HL-60 (cell line): ENCODE measurements at regions not wholly inside any gene's neighbourhood (a gene's known extent, or its start where the extent isn't known, plus 50 kb on each side); places are given as distances from the start of the nearest gene placed in this dataset.

Experiments used
- DNase-seq, 2 experiments: peaks; one replicate each; pipeline ENCODE4 v3.0.0-alpha.2; 2010 to 2020; ENCODE audit warnings: low read depth in 1 of 2, low spot score in 1 of 2
- H3K27ac ChIP-seq: fragments of 250-450 bp; sonication (Bioruptor Pico); replicated peaks from 2 replicates; pipeline ENCODE4 v1.5.1; 2020; ENCODE audit warnings: mild to moderate bottlenecking, moderate library complexity
- H3K27me3 ChIP-seq: fragments of 250-450 bp; sonication (Bioruptor Pico); 2 replicates; pipeline ENCODE4 v1.5.1; 2021; ENCODE audit warnings: mild to moderate bottlenecking, moderate library complexity; ENCODE audit not compliant: insufficient read depth, poor library complexity, severe bottlenecking
- H3K4me3 ChIP-seq: replicated peaks from 2 replicates; pipeline ENCODE4 v1.5.1; 2011; ENCODE audit warnings: mild to moderate bottlenecking, control low read depth, low read length; ENCODE audit not compliant: insufficient read depth
- GABPA ChIP-seq: IDR thresholded peaks from 2 replicates; pipeline ENCODE4 v1.6.1; 2012; ENCODE audit warnings: low read depth
- POLR2AphosphoS5 ChIP-seq: IDR thresholded peaks from 2 replicates; pipeline ENCODE4 v1.6.1; 2012; ENCODE audit warnings: low read depth
- SPI1 ChIP-seq: IDR thresholded peaks from 2 replicates; pipeline ENCODE4 v1.6.1; 2012; ENCODE audit warnings: low read depth, mild to moderate bottlenecking, borderline replicate concordance
- TF ChIP-seq, protein P1 (sequence below): IDR thresholded peaks from 2 replicates; pipeline ENCODE4 v1.6.1; 2012; ENCODE audit warnings: low read depth; ENCODE audit not compliant: insufficient replicate concordance
- TF ChIP-seq, protein P2 (sequence below): IDR thresholded peaks from one replicate; pipeline ENCODE4 v1.5.1; 2011; ENCODE audit warnings: low read length, control low read depth, inconsistent platforms; ENCODE audit not compliant: insufficient read depth

DNA sequence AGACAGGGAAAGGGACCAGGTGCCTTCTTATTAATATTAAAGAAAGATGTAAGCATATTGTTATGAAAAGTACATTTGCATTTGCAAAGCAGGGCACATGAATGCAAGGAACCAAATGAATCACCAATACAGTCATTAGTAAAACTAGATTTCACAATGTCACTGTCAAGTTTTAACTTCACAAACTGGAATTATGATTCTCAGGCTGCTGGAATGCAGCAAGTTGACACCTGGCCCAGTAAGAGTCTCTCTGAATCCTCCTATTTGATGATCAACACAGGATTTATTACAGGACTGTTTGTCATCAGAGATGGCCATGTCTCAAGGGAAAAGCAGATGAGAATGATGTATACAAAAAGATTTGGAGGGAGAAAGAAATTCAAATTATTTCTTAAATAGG, 72.9 kb upstream of the STK39 start:
- TF ChIP-seq GABPA (no peak), POLR2AphosphoS5 (no peak), SPI1 (no peak)
- TF ChIP-seq, protein P1, sequence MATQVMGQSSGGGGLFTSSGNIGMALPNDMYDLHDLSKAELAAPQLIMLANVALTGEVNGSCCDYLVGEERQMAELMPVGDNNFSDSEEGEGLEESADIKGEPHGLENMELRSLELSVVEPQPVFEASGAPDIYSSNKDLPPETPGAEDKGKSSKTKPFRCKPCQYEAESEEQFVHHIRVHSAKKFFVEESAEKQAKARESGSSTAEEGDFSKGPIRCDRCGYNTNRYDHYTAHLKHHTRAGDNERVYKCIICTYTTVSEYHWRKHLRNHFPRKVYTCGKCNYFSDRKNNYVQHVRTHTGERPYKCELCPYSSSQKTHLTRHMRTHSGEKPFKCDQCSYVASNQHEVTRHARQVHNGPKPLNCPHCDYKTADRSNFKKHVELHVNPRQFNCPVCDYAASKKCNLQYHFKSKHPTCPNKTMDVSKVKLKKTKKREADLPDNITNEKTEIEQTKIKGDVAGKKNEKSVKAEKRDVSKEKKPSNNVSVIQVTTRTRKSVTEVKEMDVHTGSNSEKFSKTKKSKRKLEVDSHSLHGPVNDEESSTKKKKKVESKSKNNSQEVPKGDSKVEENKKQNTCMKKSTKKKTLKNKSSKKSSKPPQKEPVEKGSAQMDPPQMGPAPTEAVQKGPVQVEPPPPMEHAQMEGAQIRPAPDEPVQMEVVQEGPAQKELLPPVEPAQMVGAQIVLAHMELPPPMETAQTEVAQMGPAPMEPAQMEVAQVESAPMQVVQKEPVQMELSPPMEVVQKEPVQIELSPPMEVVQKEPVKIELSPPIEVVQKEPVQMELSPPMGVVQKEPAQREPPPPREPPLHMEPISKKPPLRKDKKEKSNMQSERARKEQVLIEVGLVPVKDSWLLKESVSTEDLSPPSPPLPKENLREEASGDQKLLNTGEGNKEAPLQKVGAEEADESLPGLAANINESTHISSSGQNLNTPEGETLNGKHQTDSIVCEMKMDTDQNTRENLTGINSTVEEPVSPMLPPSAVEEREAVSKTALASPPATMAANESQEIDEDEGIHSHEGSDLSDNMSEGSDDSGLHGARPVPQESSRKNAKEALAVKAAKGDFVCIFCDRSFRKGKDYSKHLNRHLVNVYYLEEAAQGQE = no peak
- TF ChIP-seq, protein P2, sequence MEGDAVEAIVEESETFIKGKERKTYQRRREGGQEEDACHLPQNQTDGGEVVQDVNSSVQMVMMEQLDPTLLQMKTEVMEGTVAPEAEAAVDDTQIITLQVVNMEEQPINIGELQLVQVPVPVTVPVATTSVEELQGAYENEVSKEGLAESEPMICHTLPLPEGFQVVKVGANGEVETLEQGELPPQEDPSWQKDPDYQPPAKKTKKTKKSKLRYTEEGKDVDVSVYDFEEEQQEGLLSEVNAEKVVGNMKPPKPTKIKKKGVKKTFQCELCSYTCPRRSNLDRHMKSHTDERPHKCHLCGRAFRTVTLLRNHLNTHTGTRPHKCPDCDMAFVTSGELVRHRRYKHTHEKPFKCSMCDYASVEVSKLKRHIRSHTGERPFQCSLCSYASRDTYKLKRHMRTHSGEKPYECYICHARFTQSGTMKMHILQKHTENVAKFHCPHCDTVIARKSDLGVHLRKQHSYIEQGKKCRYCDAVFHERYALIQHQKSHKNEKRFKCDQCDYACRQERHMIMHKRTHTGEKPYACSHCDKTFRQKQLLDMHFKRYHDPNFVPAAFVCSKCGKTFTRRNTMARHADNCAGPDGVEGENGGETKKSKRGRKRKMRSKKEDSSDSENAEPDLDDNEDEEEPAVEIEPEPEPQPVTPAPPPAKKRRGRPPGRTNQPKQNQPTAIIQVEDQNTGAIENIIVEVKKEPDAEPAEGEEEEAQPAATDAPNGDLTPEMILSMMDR = no peak
- no peaks in the 10 kb centered on the region for H3K27me3 ChIP-seq
- H3K27ac ChIP-seq = no peak overlapping the region
- no peak for DNase-seq
- no peak overlapping the region for H3K4me3 ChIP-seq

- no peaks in the 10 kb centered on the region for H3K27me3 ChIP-seq
- DNase-seq = no peak
Measured at GRCh38 chr2:168322325-168323007, 75.1 kb upstream of the STK39 start.

DNA sequence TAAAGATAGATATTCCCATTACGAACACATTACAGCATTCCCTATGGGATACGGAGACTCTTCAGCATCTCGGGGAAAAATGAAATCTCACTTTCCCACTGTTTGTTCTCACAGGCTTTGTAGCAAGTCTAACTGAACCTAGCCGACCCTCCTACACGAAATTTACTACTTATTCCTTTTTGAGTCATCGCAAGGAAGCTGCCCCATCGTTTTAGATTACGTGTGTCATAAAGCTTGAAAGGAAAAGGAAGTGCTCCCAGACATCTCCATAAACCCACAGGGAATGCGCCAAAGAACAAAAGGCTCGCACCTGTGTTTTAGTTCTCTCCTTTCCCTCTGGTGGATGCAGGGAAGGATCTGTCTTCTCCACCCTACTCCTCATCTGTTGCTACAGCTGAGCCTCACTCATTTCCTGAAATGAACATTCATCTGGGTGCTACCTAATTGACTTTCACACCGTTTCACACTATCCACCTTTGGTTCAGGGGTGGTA, 76.2 kb upstream of the STK39 start:
- TF ChIP-seq POLR2AphosphoS5 (no peak), GABPA (no peak), SPI1 (no peak)
- TF ChIP-seq, protein P1 = no peak
- TF ChIP-seq, protein P2 = no peak
- no peak for DNase-seq
- Histone ChIP-seq H3K27me3 (no peaks in the 10 kb centered on the region), H3K4me3 (no peak overlapping the region), H3K27ac (no peak overlapping the region)

More at GRCh38 chr2:168322325-168323007, 75.1 kb upstream of the STK39 start:
- TF ChIP-seq, protein P2 = no peak
- TF ChIP-seq GABPA (no peak), POLR2AphosphoS5 (no peak), SPI1 (no peak)
- TF ChIP-seq, protein P1 = no peak
- Histone ChIP-seq H3K4me3 (no peak overlapping the region), H3K27ac (no peak overlapping the region)
